Testis (tissue), 2 donors: ENCODE measurements at regions not wholly inside any gene's neighbourhood (a gene's known extent, or its start where the extent isn't known, plus 50 kb on each side); places are given as distances from the start of the nearest gene placed in this dataset.

Experiments used
- DNase-seq: peaks from one replicate; pipeline ENCODE4 v3.0.0-alpha.2; 2019
- H3K27ac ChIP-seq, 2 donors: fragments of 200-600 bp; sonication (generic); one replicate each; pipeline ENCODE4 v1.5.1; 2019
- H3K27me3 ChIP-seq: fragments of 200-600 bp; sonication (generic); one replicate; pipeline ENCODE4 v1.5.1; 2019
- H3K36me3 ChIP-seq: fragments of 200-600 bp; sonication (generic); one replicate; pipeline ENCODE4 v1.5.1; 2017; ENCODE audit warnings: low read depth; ENCODE audit errors: missing control alignments
- H3K4me1 ChIP-seq: fragments of 200-600 bp; sonication (generic); one replicate; pipeline ENCODE4 v1.5.1; 2019
- H3K4me3 ChIP-seq, 2 donors: fragments of 200-600 bp; sonication (generic); one replicate each; pipeline ENCODE4 v1.5.1; 2017 to 2019
- H3K9me3 ChIP-seq: fragments of 200-600 bp; sonication (generic); one replicate; pipeline ENCODE4 v1.5.1; 2017
- POLR2A ChIP-seq: fragments of 450-650 bp; IDR thresholded peaks from one replicate; pipeline ENCODE4 v1.6.1; 2017; ENCODE audit warnings: antibody characterized with exemption, mild to moderate bottlenecking, moderate library complexity
- WGBS, 2 donors: methylation state at CpG; one replicate each; pipeline ENCODE4 v1.1.5; 2018; 5-methylcytosine and 5-hydroxymethylcytosine counted together
- intact Hi-C: fragments of 100-400 bp; cut with DNase I; formaldehyde crosslinking; loops from one replicate; pipeline ENCODE4 v1.15.1; 2023; ENCODE audit warnings: low total_unique reads
- TF ChIP-seq, protein P1 (sequence below), 3 experiments: fragments of 450-650 bp in 2 of 3; fragments of 200-600 bp in 1 of 3; sonication (generic) in 1 of 3; IDR thresholded peaks; one replicate each; pipeline ENCODE4 v1.5.1; 2016 to 2019; ENCODE audit warnings: antibody characterized with exemption in 3 of 3, mild to moderate bottlenecking in 2 of 3, moderate library complexity in 1 of 3

DNA sequence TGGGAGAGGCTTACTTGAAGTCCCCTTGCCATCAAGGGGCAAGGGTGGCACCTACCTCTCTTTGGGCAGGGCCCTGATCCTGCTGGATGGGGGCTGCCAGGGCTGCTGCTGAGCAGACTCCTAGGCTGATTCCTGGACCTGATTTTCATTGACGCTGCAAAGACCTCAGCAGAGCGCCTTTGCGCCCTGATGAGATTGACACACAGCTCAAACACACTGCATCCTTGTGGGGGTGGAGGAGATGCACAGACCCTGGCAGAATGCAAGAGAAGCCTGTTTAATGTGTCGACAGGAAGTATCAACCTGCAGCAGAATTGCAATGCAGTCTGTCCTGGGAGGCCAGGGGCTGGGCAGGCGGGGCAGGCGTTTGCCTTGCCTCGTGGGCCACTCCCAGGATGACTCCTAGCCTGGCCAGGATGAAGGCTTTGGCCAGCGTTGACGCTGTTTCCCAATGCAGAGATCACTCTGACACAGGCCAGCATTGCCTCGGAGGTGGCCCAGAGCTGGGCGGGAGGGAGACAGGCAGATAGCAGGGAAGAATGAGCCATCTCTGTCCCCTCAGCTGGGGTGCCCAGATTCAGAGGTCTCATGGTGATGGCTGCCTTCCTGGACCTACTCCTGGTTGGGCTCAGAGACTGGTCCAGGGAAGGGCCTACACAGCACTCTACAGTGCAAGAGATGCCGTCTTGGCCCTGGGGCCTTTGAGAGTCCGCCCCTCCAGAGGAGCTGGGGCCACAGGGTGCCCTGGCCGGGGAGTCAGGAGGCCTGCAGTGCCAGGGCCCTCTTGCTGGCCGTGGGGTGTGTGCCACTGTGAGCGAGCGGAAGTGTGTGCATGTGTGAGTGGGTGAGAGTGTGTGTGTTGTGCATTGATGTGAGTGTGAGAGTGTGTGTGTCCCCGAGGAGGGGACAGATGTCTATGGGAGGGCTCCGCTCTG is 108.3 kb downstream of the KIF26A start:
- TF ChIP-seq POLR2A = no peak
- TF ChIP-seq, protein P1, sequence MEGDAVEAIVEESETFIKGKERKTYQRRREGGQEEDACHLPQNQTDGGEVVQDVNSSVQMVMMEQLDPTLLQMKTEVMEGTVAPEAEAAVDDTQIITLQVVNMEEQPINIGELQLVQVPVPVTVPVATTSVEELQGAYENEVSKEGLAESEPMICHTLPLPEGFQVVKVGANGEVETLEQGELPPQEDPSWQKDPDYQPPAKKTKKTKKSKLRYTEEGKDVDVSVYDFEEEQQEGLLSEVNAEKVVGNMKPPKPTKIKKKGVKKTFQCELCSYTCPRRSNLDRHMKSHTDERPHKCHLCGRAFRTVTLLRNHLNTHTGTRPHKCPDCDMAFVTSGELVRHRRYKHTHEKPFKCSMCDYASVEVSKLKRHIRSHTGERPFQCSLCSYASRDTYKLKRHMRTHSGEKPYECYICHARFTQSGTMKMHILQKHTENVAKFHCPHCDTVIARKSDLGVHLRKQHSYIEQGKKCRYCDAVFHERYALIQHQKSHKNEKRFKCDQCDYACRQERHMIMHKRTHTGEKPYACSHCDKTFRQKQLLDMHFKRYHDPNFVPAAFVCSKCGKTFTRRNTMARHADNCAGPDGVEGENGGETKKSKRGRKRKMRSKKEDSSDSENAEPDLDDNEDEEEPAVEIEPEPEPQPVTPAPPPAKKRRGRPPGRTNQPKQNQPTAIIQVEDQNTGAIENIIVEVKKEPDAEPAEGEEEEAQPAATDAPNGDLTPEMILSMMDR (IDR thresholded peaks at IDR 0.05) = no peak
- Histone ChIP-seq H3K4me1 (no peaks in the 10 kb centered on the region), H3K4me3 (no peak overlapping the region), H3K36me3 (no peaks in the 10 kb centered on the region), H3K27ac (no peak overlapping the region), H3K9me3 (no peaks in the 10 kb centered on the region), H3K27me3 (no peaks in the 10 kb centered on the region)
- WGBS, 2 donors = 89 to 97% methylated on average over 10 to 19 of the region's 19 CpGs
- peak; percentile 7 for DNase-seq
- intact Hi-C loops = no loop called here

DNA sequence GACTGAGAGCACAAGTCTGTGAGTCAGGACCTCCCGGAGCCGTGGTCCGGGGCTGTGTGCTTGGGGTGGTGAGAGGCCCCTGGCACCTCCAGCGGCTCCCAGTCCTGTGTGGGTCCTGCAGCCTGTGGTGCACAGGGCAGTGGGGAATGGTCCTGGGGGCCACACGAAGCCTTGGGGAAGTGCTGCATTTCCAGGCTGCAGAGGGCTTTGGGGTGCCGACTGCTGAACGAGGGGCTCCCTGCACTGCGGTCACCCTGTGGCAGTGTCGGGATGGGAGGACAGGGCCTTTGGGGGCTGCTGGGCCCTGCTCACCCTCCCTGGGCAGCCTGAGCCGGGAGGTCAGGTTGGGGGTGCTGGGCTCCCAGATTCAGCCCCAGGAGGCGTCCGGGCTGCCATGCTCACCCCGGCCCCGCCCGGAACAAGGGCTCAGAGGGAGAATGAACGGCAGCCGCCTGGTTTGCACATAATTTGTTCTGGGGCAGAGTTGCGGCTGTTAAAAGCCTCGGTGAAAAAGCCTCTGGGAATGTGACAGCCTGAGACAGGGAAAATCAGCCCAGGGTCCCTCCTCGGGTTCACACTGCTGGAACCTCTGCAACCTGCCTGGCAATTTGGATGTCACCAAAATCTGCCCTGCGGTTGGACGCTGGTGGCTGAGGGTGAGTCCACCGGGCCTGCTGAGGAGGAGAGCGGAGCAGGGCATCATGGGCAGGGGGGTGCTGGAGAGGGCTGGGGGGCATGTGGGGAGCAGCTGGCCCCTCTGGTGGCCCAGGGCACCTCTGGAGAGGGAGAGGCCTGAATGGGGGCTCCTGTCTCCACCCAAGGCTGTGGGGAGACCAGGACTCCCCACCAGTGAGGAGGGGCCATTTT is 109.2 kb downstream of the KIF26A start:
- Histone ChIP-seq H3K4me3 (no peak overlapping the region), H3K27me3 (no peaks in the 10 kb centered on the region), H3K36me3 (no peaks in the 10 kb centered on the region), H3K27ac (no peak overlapping the region), H3K4me1 (no peaks in the 10 kb centered on the region), H3K9me3 (no peaks in the 10 kb centered on the region)
- WGBS, 2 donors = 86 to 95% methylated on average over 19 to 24 of the region's 24 CpGs
- intact Hi-C loops = no loop called here
- no peak for DNase-seq
- TF ChIP-seq POLR2A = no peak
- TF ChIP-seq, protein P1 (IDR thresholded peaks at IDR 0.05) = no peak

DNA sequence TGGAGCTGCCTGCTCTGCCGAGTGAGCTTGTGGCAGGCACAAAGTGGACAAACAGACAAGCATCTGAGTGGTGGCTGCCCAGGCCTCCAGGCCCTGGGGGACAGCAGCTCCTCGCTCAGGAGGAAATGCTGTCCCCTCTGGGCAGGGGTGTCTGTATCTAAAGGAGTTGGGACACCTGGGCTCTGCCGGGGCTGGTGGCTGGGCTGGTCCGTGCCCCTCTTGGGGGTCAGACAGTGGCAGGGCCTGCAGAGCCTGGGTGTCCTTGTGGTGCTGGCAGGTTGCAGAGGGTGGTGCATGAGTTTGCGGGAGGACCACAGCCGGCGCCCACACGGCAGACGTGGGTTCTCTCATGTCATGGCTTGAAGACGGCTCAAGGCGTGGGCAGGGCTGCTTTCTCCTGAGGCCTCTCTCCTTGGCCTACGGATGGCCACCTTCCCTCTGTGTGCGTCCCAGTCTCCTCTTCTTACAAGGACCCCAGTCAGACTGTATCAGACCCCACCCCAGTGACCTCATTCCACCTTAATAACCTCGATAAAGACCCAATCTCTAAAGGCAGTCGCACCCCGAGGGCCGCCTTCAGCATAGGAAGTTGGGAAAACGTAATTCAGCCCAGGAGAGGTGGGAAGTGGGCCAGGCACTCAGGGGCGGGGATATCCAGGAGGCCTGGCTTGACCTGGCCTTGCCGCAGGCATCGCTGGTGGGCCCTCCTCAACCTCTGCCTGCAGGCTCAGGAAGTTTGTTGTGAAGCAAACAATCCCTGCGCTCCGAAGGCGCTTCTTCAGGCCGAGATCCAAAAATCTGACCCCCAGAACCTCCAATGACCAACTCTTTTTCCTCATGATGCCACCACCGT is 110.0 kb downstream of the KIF26A start:
- DNase-seq = no peak
- no peak overlapping the region for H3K27ac ChIP-seq
- no peaks in the 10 kb centered on the region for H3K36me3 ChIP-seq
- WGBS, 2 donors = 85 to 90% methylated on average over 22 to 26 of the region's 26 CpGs
- TF ChIP-seq, protein P1 (IDR thresholded peaks at IDR 0.05) = no peak
- TF ChIP-seq POLR2A = no peak
- H3K4me1 ChIP-seq = no peaks in the 10 kb centered on the region
- intact Hi-C loops = no loop called here
- no peaks in the 10 kb centered on the region for H3K27me3 ChIP-seq
- H3K9me3 ChIP-seq = no peaks in the 10 kb centered on the region
- no peak overlapping the region for H3K4me3 ChIP-seq

DNA sequence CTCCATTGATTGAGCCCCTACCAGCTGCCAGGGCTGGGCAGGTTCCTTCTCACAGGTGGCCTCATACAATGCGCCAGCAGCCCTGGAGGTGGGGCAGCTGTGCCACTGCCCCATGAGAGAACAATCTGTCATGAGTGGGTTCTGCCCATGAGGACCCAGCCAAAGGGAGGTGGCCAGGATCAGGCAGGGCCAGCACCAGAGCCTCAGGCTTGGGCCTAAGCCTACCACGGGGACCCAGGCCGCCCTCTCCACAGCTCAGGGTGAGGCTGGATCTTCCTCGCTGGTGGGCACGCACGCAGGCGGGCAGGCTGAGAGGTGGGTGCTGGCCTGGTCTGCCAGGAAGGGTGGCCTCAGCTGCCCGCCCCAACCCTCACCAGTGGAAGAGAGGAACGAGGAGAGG is 110.7 kb downstream of the KIF26A start:
- no peaks in the 10 kb centered on the region for H3K9me3 ChIP-seq
- DNase-seq = no peak
- 82 to 91% methylated on average over 3 to 9 of the region's 9 CpGs for WGBS, 2 donors
- H3K27me3 ChIP-seq = no peaks in the 10 kb centered on the region
- TF ChIP-seq, protein P1 (IDR thresholded peaks at IDR 0.05) = no peak
- TF ChIP-seq POLR2A = no peak
- intact Hi-C loops = no loop called here
- H3K27ac ChIP-seq = no peak overlapping the region
- no peaks in the 10 kb centered on the region for H3K4me1 ChIP-seq
- no peaks in the 10 kb centered on the region for H3K36me3 ChIP-seq
- no peak overlapping the region for H3K4me3 ChIP-seq
